ENCODE measurements at regions not wholly inside any gene's neighbourhood (a gene's known extent, or its start where the extent isn't known, plus 50 kb on each side); places are given as distances from the start of the nearest gene placed in this dataset.

DNA sequence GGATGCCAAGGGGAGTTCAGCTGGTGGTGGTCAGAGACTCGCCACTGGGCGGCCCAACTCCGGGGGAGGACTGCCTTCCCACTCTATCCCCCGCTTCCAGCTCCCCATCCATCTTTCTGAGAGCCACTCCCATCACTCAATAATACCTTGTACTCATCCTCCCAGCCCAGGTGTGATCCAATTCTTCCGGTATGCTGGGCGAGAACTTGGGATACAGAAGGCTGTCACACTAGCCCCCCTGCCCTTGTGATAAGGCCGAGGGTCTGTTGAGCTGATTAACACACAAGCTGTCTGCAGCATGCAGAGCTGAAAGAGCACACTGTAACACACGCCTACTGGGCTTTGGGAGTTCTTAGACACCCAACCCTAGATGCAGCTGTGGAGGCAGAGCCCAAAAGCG, 460.4 kb upstream of the EEF2KMT start:
- no peak for TF ChIP-seq SIN3A (IDR thresholded peaks at IDR 0.05; ENCODE audit: borderline replicate concordance, insufficient read depth, low read length)
- TF ChIP-seq POLR2AphosphoS5 (IDR thresholded peaks at IDR 0.05; ENCODE audit: low read depth, low read length): no peak
- TF ChIP-seq FOXP2 (optimal IDR thresholded peaks at IDR 0.05; ENCODE audit: borderline replicate concordance, extremely low read depth, extremely low read length, insufficient read depth): no peak
- TF ChIP-seq TAF1 (IDR thresholded peaks at IDR 0.05; ENCODE audit: borderline replicate concordance, insufficient read depth, low read length): no peak
- TF ChIP-seq, protein P1, sequence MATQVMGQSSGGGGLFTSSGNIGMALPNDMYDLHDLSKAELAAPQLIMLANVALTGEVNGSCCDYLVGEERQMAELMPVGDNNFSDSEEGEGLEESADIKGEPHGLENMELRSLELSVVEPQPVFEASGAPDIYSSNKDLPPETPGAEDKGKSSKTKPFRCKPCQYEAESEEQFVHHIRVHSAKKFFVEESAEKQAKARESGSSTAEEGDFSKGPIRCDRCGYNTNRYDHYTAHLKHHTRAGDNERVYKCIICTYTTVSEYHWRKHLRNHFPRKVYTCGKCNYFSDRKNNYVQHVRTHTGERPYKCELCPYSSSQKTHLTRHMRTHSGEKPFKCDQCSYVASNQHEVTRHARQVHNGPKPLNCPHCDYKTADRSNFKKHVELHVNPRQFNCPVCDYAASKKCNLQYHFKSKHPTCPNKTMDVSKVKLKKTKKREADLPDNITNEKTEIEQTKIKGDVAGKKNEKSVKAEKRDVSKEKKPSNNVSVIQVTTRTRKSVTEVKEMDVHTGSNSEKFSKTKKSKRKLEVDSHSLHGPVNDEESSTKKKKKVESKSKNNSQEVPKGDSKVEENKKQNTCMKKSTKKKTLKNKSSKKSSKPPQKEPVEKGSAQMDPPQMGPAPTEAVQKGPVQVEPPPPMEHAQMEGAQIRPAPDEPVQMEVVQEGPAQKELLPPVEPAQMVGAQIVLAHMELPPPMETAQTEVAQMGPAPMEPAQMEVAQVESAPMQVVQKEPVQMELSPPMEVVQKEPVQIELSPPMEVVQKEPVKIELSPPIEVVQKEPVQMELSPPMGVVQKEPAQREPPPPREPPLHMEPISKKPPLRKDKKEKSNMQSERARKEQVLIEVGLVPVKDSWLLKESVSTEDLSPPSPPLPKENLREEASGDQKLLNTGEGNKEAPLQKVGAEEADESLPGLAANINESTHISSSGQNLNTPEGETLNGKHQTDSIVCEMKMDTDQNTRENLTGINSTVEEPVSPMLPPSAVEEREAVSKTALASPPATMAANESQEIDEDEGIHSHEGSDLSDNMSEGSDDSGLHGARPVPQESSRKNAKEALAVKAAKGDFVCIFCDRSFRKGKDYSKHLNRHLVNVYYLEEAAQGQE (IDR thresholded peaks at IDR 0.05; ENCODE audit: insufficient read depth in 1 of 2, low read depth in 2 of 2, low read length in 2 of 2): no peak

DNA sequence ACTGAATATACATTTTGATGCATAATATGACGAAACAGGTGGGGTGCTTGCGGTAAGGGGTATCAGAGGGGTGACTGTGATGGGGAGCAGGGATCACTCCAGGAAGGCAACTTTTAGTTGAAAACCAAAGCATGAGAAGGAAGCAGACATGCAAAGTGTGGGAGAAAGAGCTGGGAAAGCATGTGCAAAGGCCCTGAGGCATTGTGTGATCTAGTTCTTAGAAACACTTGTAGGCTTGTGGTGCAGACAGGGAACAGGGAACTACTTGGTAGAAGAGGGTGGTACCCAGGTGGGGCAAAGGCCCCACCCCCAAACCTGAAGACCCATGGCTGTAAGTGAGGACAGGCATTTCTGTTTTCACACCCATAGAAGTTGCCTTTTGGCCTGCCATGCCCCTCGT, 459.9 kb upstream of the EEF2KMT start:
- no peak for TF ChIP-seq POLR2AphosphoS5 (IDR thresholded peaks at IDR 0.05; ENCODE audit: low read depth, low read length)
- no peak for TF ChIP-seq FOXP2 (optimal IDR thresholded peaks at IDR 0.05; ENCODE audit: borderline replicate concordance, extremely low read depth, extremely low read length, insufficient read depth)
- TF ChIP-seq, protein P1 (IDR thresholded peaks at IDR 0.05; ENCODE audit: insufficient read depth in 1 of 2, low read depth in 2 of 2, low read length in 2 of 2): no peak
- TF ChIP-seq SIN3A (IDR thresholded peaks at IDR 0.05; ENCODE audit: borderline replicate concordance, insufficient read depth, low read length): no peak
- no peak for TF ChIP-seq TAF1 (IDR thresholded peaks at IDR 0.05; ENCODE audit: borderline replicate concordance, insufficient read depth, low read length)

DNA sequence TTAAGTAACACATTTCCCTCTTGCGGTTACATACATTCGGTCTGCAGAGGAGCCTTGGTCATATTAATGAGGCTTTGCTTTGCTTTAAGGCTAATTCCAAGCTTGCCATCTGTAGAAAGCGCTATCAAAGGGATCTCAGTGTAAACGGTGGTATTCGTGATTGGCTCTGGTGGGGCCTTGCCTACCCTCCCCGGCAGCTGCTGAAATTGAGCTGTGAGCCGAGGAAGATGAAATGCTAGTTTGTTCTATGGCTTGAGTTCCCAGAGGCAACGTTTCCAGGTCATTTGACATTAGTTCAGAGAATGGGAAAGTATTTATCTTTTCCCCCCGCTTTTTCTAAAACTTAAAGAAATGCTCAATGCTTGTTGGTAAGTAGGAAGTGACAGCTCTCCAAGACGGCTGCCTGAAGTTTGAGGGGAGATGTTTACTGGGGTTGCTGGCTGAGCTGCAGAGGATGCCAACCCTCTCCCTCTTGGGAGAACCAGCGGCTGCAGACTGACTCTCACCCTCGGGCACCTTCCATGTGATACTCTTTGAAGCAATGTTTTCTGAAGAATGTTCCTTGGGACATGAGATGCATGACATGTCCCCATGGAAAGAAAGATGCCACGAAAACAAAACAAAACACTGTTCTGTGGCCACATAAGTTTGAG, 458.7 kb upstream of the EEF2KMT start:
- TF ChIP-seq TAF1 (IDR thresholded peaks at IDR 0.05; ENCODE audit: borderline replicate concordance, insufficient read depth, low read length): no peak
- TF ChIP-seq FOXP2 (optimal IDR thresholded peaks at IDR 0.05; ENCODE audit: borderline replicate concordance, extremely low read depth, extremely low read length, insufficient read depth): no peak
- no peak for TF ChIP-seq POLR2AphosphoS5 (IDR thresholded peaks at IDR 0.05; ENCODE audit: low read depth, low read length)
- TF ChIP-seq, protein P1 (IDR thresholded peaks at IDR 0.05; ENCODE audit: insufficient read depth in 1 of 2, low read depth in 2 of 2, low read length in 2 of 2): no peak
- TF ChIP-seq SIN3A (IDR thresholded peaks at IDR 0.05; ENCODE audit: borderline replicate concordance, insufficient read depth, low read length): no peak

DNA sequence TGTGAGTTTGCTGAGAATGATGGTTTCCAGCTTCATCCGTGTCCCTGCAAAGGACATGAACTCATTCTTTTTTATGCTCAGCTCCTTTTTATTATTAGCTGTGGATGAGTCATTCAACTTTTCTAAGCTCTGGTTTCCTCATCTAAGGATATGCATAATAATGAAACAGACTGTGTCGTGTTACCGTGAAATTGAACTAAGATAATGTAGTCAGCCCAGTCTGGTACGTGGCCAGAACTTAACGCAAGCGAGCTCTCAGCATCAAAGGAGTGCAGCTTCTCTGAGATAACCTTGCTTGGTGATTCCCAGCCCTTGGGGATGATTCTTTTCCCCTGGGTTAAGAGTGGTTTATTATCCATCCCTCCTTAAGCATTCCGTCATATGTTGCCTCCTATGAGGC, 454.3 kb upstream of the EEF2KMT start:
- TF ChIP-seq FOXP2 (optimal IDR thresholded peaks at IDR 0.05; ENCODE audit: borderline replicate concordance, extremely low read depth, extremely low read length, insufficient read depth) (no peak), POLR2AphosphoS5 (IDR thresholded peaks at IDR 0.05; ENCODE audit: low read depth, low read length) (no peak), SIN3A (IDR thresholded peaks at IDR 0.05; ENCODE audit: borderline replicate concordance, insufficient read depth, low read length) (no peak), TAF1 (IDR thresholded peaks at IDR 0.05; ENCODE audit: borderline replicate concordance, insufficient read depth, low read length) (no peak)
- TF ChIP-seq, protein P1 (IDR thresholded peaks at IDR 0.05; ENCODE audit: insufficient read depth in 1 of 2, low read depth in 2 of 2, low read length in 2 of 2): no peak
